Coronary artery (tissue), 2 donors: ENCODE measurements at regions not wholly inside any gene's neighbourhood (a gene's known extent, or its start where the extent isn't known, plus 50 kb on each side); places are given as distances from the start of the nearest gene placed in this dataset.

ENCODE experiments used
- DNase-seq: peaks from one replicate; pipeline ENCODE4 v3.0.0-alpha.2; 2017; ENCODE audit warnings: low spot score
- H3K27ac ChIP-seq, 2 donors: fragments of 200-600 bp; sonication (generic); one replicate each; pipeline ENCODE4 v1.5.1; 2016 to 2019
- H3K4me3 ChIP-seq: fragments of 200-600 bp; sonication (generic); 2 replicates; pipeline ENCODE4 v1.5.1; 2016; ENCODE audit warnings: mild to moderate bottlenecking, moderate library complexity
- TF ChIP-seq, protein P1 (sequence below): fragments of 200-600 bp; sonication (generic); IDR thresholded peaks from one replicate; pipeline ENCODE4 v1.5.1; 2019; ENCODE audit warnings: antibody characterized with exemption

- TF ChIP-seq, protein P1, sequence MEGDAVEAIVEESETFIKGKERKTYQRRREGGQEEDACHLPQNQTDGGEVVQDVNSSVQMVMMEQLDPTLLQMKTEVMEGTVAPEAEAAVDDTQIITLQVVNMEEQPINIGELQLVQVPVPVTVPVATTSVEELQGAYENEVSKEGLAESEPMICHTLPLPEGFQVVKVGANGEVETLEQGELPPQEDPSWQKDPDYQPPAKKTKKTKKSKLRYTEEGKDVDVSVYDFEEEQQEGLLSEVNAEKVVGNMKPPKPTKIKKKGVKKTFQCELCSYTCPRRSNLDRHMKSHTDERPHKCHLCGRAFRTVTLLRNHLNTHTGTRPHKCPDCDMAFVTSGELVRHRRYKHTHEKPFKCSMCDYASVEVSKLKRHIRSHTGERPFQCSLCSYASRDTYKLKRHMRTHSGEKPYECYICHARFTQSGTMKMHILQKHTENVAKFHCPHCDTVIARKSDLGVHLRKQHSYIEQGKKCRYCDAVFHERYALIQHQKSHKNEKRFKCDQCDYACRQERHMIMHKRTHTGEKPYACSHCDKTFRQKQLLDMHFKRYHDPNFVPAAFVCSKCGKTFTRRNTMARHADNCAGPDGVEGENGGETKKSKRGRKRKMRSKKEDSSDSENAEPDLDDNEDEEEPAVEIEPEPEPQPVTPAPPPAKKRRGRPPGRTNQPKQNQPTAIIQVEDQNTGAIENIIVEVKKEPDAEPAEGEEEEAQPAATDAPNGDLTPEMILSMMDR, result no peak
Measured at GRCh38 chr3:157752956-157753786, 250.0 kb upstream of the VEPH1 start.

GRCh38 chr3:157752554-157752953 lies 249.3 kb upstream of the VEPH1 start:
- Histone ChIP-seq H3K4me3 (no peak overlapping the region), H3K27ac (no peak overlapping the region)
- no peak for DNase-seq
- TF ChIP-seq, protein P1, result no peak

More at GRCh38 chr3:157752956-157753786, 250.0 kb upstream of the VEPH1 start:
- DNase-seq, result no peak
- no peak overlapping the region for H3K4me3 ChIP-seq
- no peak overlapping the region for H3K27ac ChIP-seq

GRCh38 chr3:157751386-157751785 lies 248.2 kb upstream of the VEPH1 start:
- H3K27ac ChIP-seq, result no peak overlapping the region
- no peak for DNase-seq
- TF ChIP-seq, protein P1, result no peak
- H3K4me3 ChIP-seq, result no peak overlapping the region

DNA sequence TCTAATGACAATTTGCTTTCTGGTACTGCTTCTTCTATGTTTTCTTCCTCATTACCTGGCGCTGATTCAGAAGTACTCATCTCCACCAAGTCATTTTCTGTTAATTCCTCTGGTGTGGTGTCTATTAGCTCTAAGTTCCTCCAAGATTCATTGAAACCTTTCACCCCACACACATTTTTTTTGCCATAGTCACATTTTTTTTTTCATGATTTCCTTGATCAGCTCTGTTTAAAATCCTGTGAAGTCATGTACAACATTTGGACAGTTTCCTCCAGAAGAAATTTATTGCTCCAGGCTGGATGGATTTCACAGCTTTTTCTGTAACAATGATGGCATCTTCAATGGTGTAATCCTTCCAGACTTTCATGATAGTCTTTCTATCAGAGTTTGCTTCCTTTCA lies 243.2 kb upstream of the VEPH1 start:
- DNase-seq, result no peak
- no peak overlapping the region for H3K4me3 ChIP-seq
- TF ChIP-seq, protein P1, result no peak

DNA sequence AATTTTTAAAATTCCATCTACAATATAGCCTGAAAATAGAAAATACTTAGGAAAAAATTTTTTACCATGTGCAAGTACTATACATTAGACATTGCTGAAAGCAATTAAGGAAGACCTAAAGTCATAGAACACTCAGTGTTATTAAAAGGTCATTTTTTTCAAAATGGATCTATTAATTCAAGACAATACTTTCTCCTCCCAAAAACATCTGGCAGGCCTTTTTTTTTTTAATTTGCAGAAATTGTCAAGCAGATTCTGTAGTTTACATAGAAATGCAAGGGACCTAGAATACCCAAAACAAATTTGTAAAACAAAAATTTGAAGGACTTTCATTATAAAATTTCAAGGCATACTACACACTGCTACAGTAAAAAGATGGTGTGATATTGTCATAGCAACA lies 238.4 kb upstream of the VEPH1 start:
- Histone ChIP-seq H3K27ac (no peak overlapping the region), H3K4me3 (no peak overlapping the region)
- TF ChIP-seq, protein P1, result no peak
- no peak for DNase-seq

More for the DNA sequence above, 243.2 kb upstream of the VEPH1 start:
- no peak overlapping the region for H3K27ac ChIP-seq

DNA sequence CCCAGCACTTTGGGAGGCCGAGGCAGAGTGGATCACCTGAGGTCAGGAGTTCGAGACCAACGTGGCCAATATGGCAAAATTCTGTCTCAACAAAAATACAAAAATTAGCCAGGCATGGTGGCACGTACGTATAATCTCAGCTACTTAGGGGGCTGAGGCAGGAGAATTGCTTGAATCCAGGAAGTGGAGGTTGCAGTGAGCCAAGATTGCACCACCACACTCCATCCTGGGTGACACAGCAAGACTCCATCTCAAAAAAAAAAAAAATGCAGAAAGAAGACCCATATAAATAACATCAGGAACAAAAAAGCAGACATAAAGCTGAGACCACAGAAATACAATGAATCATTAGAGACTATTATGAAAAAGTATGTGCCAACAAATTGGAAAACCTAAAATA lies 235.2 kb upstream of the VEPH1 start:
- no peak overlapping the region for H3K4me3 ChIP-seq
- H3K27ac ChIP-seq, result no peak overlapping the region
- TF ChIP-seq, protein P1, result no peak
- no peak for DNase-seq

- TF ChIP-seq, protein P1, result no peak
- no peak for DNase-seq
- H3K4me3 ChIP-seq, result no peak overlapping the region
- no peak overlapping the region for H3K27ac ChIP-seq
Measured at GRCh38 chr3:157718800-157719199, 215.6 kb upstream of the VEPH1 start.
